ENCODE measurements at regions not wholly inside any gene's neighbourhood (a gene's known extent, or its start where the extent isn't known, plus 50 kb on each side); places are given as distances from the start of the nearest gene placed in this dataset.

DNA sequence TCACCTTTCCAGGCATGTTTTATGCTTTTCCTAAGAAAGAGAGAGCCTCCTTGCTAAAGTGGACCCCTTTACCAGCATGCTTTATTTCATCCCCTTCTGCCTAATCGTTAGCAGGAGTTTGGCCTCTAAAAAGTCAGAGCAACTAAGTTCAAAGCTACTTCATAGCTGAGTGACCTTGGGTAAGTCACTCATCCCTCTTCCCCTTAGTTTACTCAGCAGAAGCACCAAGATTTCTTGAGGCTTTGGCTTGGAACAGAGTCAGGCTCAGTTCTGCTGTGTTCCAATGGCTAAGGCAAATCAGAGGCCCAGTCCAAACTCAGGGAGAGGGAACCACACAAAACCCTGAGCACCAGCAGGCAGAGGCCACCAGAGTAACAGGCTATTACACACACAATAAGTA is 254.9 kb downstream of the TJP1 start:
- H3K79me2 ChIP-seq (ENCODE audit: control insufficient read depth, insufficient read depth, low read length) = no peaks in the 10 kb centered on the region
- TF ChIP-seq, protein P1, sequence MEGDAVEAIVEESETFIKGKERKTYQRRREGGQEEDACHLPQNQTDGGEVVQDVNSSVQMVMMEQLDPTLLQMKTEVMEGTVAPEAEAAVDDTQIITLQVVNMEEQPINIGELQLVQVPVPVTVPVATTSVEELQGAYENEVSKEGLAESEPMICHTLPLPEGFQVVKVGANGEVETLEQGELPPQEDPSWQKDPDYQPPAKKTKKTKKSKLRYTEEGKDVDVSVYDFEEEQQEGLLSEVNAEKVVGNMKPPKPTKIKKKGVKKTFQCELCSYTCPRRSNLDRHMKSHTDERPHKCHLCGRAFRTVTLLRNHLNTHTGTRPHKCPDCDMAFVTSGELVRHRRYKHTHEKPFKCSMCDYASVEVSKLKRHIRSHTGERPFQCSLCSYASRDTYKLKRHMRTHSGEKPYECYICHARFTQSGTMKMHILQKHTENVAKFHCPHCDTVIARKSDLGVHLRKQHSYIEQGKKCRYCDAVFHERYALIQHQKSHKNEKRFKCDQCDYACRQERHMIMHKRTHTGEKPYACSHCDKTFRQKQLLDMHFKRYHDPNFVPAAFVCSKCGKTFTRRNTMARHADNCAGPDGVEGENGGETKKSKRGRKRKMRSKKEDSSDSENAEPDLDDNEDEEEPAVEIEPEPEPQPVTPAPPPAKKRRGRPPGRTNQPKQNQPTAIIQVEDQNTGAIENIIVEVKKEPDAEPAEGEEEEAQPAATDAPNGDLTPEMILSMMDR (conservative IDR thresholded peaks at IDR 0.05 in 1 of 2, IDR thresholded peaks at IDR 0.05 in 1 of 2; ENCODE audit: low read depth in 1 of 2, low read length in 2 of 2) = no peak
- no peak for TF ChIP-seq EZH2 (IDR thresholded peaks at IDR 0.05; ENCODE audit: low read length, missing control alignments)
- H3K36me3 ChIP-seq (ENCODE audit: control insufficient read depth, insufficient read depth, low read length) = no peaks in the 10 kb centered on the region
- H3K27ac ChIP-seq (ENCODE audit: insufficient read depth, low read length) = no peak overlapping the region
- no peak overlapping the region for H3K9ac ChIP-seq (ENCODE audit: insufficient read depth, low read length)
- no peak overlapping the region for H3K4me3 ChIP-seq (replicated peaks in 1 of 4; ENCODE audit: control extremely low read depth in 1 of 4, insufficient read depth in 1 of 4, low read depth in 3 of 4, low read length in 4 of 4)
- H4K20me1 ChIP-seq (ENCODE audit: control insufficient read depth, extremely low read depth, insufficient read depth, low read length) = no peaks in the 10 kb centered on the region
- DNase-seq (ENCODE audit: low read depth in 2 of 2) = no peak
- peaks cover 26% of the 10 kb centered on the region for H3K27me3 ChIP-seq (ENCODE audit: control insufficient read depth, insufficient read depth, low read length)
- H2AFZ ChIP-seq (ENCODE audit: low read length) = no peak overlapping the region
- no peak overlapping the region for H3K4me2 ChIP-seq (ENCODE audit: extremely low read depth, insufficient read depth, low read length)
- H3K9me3 ChIP-seq (ENCODE audit: control insufficient read depth, insufficient read depth, low read depth, low read length) = no peaks in the 10 kb centered on the region
- no peaks in the 10 kb centered on the region for H3K4me1 ChIP-seq (ENCODE audit: control insufficient read depth, extremely low read depth, insufficient read depth, low read length)

GRCh38 chr15:29566914-29567313 is 255.4 kb downstream of the TJP1 start:
- Histone ChIP-seq H2AFZ (ENCODE audit: low read length) (no peak overlapping the region), H3K9ac (ENCODE audit: insufficient read depth, low read length) (no peak overlapping the region), H3K4me1 (ENCODE audit: control insufficient read depth, extremely low read depth, insufficient read depth, low read length) (no peaks in the 10 kb centered on the region), H4K20me1 (ENCODE audit: control insufficient read depth, extremely low read depth, insufficient read depth, low read length) (no peaks in the 10 kb centered on the region), H3K79me2 (ENCODE audit: control insufficient read depth, insufficient read depth, low read length) (no peaks in the 10 kb centered on the region), H3K4me2 (ENCODE audit: extremely low read depth, insufficient read depth, low read length) (no peak overlapping the region), H3K9me3 (ENCODE audit: control insufficient read depth, insufficient read depth, low read depth, low read length) (no peaks in the 10 kb centered on the region), H3K4me3 (replicated peaks in 1 of 4; ENCODE audit: control extremely low read depth in 1 of 4, insufficient read depth in 1 of 4, low read depth in 3 of 4, low read length in 4 of 4) (no peak overlapping the region), H3K36me3 (ENCODE audit: control insufficient read depth, insufficient read depth, low read length) (no peaks in the 10 kb centered on the region), H3K27me3 (ENCODE audit: control insufficient read depth, insufficient read depth, low read length) (peaks cover 23% of the 10 kb centered on the region), H3K27ac (ENCODE audit: insufficient read depth, low read length) (no peak overlapping the region)
- no peak for DNase-seq (ENCODE audit: low read depth in 2 of 2)
- no peak for TF ChIP-seq EZH2 (IDR thresholded peaks at IDR 0.05; ENCODE audit: low read length, missing control alignments)
- TF ChIP-seq, protein P1 (conservative IDR thresholded peaks at IDR 0.05 in 1 of 2, IDR thresholded peaks at IDR 0.05 in 1 of 2; ENCODE audit: low read depth in 1 of 2, low read length in 2 of 2) = no peak

GRCh38 chr15:29563112-29563511 is 259.2 kb downstream of the TJP1 start:
- Histone ChIP-seq H3K9me3 (ENCODE audit: control insufficient read depth, insufficient read depth, low read depth, low read length) (no peaks in the 10 kb centered on the region), H3K4me1 (ENCODE audit: control insufficient read depth, extremely low read depth, insufficient read depth, low read length) (no peaks in the 10 kb centered on the region), H3K4me2 (ENCODE audit: extremely low read depth, insufficient read depth, low read length) (no peak overlapping the region), H2AFZ (ENCODE audit: low read length) (no peak overlapping the region), H4K20me1 (ENCODE audit: control insufficient read depth, extremely low read depth, insufficient read depth, low read length) (no peaks in the 10 kb centered on the region), H3K9ac (ENCODE audit: insufficient read depth, low read length) (no peak overlapping the region), H3K4me3 (replicated peaks in 1 of 4; ENCODE audit: control extremely low read depth in 1 of 4, insufficient read depth in 1 of 4, low read depth in 3 of 4, low read length in 4 of 4) (no peak overlapping the region), H3K36me3 (ENCODE audit: control insufficient read depth, insufficient read depth, low read length) (no peaks in the 10 kb centered on the region), H3K27ac (ENCODE audit: insufficient read depth, low read length) (no peak overlapping the region), H3K79me2 (ENCODE audit: control insufficient read depth, insufficient read depth, low read length) (no peaks in the 10 kb centered on the region), H3K27me3 (ENCODE audit: control insufficient read depth, insufficient read depth, low read length) (peaks cover 3% of the 10 kb centered on the region)
- TF ChIP-seq EZH2 (IDR thresholded peaks at IDR 0.05; ENCODE audit: low read length, missing control alignments) = no peak
- TF ChIP-seq, protein P1 (conservative IDR thresholded peaks at IDR 0.05 in 1 of 2, IDR thresholded peaks at IDR 0.05 in 1 of 2; ENCODE audit: low read depth in 1 of 2, low read length in 2 of 2) = no peak
- DNase-seq (ENCODE audit: low read depth in 2 of 2) = no peak

Measured in fibroblast of lung (primary cell).